Left ventricle myocardium inferior (tissue), 1 donor: ENCODE measurements at regions not wholly inside any gene's neighbourhood (a gene's known extent, or its start where the extent isn't known, plus 50 kb on each side); places are given as distances from the start of the nearest gene placed in this dataset.
"Not testable (repeated sequence)": the region's sequence is repeated elsewhere in the genome, so short reads cannot be mapped to it uniquely, and the experiment has no call there.

ENCODE experiments used
- DNase-seq: peaks from one replicate; pipeline ENCODE4 v3.0.0-alpha.2; 2020
- H3K27ac ChIP-seq: fragments of 200-600 bp; replicated peaks from 2 replicates; pipeline ENCODE4 v1.8.0; 2021
- H3K27me3 ChIP-seq: fragments of 200-600 bp; 2 replicates; pipeline ENCODE4 v1.8.0; 2021; ENCODE audit warnings: low read depth
- H3K36me3 ChIP-seq: fragments of 200-600 bp; 2 replicates; pipeline ENCODE4 v1.8.0; 2021
- H3K4me1 ChIP-seq: fragments of 200-600 bp; 2 replicates; pipeline ENCODE4 v1.8.0; 2021
- H3K4me3 ChIP-seq: fragments of 200-600 bp; 2 replicates; pipeline ENCODE4 v1.8.0; 2021; ENCODE audit warnings: mild to moderate bottlenecking, moderate library complexity
- H3K9me3 ChIP-seq: fragments of 200-600 bp; replicated peaks from 2 replicates; pipeline ENCODE4 v1.8.0; 2021
- CTCF ChIP-seq: fragments of 200-600 bp; IDR thresholded peaks from 2 replicates; pipeline ENCODE4 v1.8.0; 2021; ENCODE audit warnings: antibody characterized with exemption, mild to moderate bottlenecking, borderline replicate concordance
- intact Hi-C: fragments of 100-400 bp; cut with micrococcal nuclease; formaldehyde crosslinking; loops from one replicate; pipeline ENCODE4 v1.11.0; 2022
- donor health status: DM: no; HTN: yes; CAD: no; lungs with severe emphysema.

- DNase-seq = no peak
- TF ChIP-seq CTCF = no peak
- peaks cover 8% of the 10 kb centered on the region for H3K4me1 ChIP-seq
- no peak overlapping the region for H3K27ac ChIP-seq
- H3K36me3 ChIP-seq = no peaks in the 10 kb centered on the region
- no peak overlapping the region for H3K4me3 ChIP-seq
- no peaks in the 10 kb centered on the region for H3K9me3 ChIP-seq
- intact Hi-C loops = no loop called here
- no peaks in the 10 kb centered on the region for H3K27me3 ChIP-seq
These were observed 83.5 kb upstream of the OR9Q1 start for GRCh38 chr11:57940044-57940756.

GRCh38 chr11:57941875-57942274 lies 81.8 kb upstream of the OR9Q1 start:
- no peak for TF ChIP-seq CTCF
- H3K36me3 ChIP-seq = no peaks in the 10 kb centered on the region
- H3K9me3 ChIP-seq = no peaks in the 10 kb centered on the region
- no peaks in the 10 kb centered on the region for H3K4me1 ChIP-seq
- intact Hi-C loops = no loop called here
- no peak overlapping the region for H3K4me3 ChIP-seq
- no peaks in the 10 kb centered on the region for H3K27me3 ChIP-seq
- DNase-seq = no peak
- no peak overlapping the region for H3K27ac ChIP-seq

- Histone ChIP-seq H3K36me3 (no peaks in the 10 kb centered on the region), H3K9me3 (no peaks in the 10 kb centered on the region), H3K27ac (no peak overlapping the region), H3K4me3 (no peak overlapping the region), H3K4me1 (no peaks in the 10 kb centered on the region), H3K27me3 (no peaks in the 10 kb centered on the region)
- intact Hi-C loops = no loop called here
- no peak for TF ChIP-seq CTCF
- DNase-seq = no peak
These were observed 80.9 kb upstream of the OR9Q1 start for GRCh38 chr11:57942808-57943207.

GRCh38 chr11:57943766-57944165 lies 79.9 kb upstream of the OR9Q1 start:
- intact Hi-C loops, H3K36me3 ChIP-seq, H3K4me1 ChIP-seq, DNase-seq, H3K27me3 ChIP-seq, H3K4me3 ChIP-seq, H3K9me3 ChIP-seq, H3K27ac ChIP-seq: not testable (repeated sequence)

GRCh38 chr11:57946628-57947027 lies 77.1 kb upstream of the OR9Q1 start:
- Histone ChIP-seq H3K27me3 (no peaks in the 10 kb centered on the region), H3K36me3 (no peaks in the 10 kb centered on the region), H3K4me3 (no peak overlapping the region), H3K4me1 (no peaks in the 10 kb centered on the region), H3K27ac (no peak overlapping the region), H3K9me3 (peaks cover 5% of the 10 kb centered on the region)
- no peak for DNase-seq
- no peak for TF ChIP-seq CTCF
- intact Hi-C loops = no loop called here

- DNase-seq = no peak
- no peak overlapping the region for H3K27ac ChIP-seq
- no peaks in the 10 kb centered on the region for H3K4me1 ChIP-seq
- intact Hi-C loops = no loop called here
- H3K36me3 ChIP-seq = no peaks in the 10 kb centered on the region
- no peak for TF ChIP-seq CTCF
- no peaks in the 10 kb centered on the region for H3K9me3 ChIP-seq
- H3K4me3 ChIP-seq = no peak overlapping the region
- no peaks in the 10 kb centered on the region for H3K27me3 ChIP-seq
These were observed 59.0 kb upstream of the OR9Q1 start for GRCh38 chr11:57964660-57965059.
